GM12892 (cell line): ENCODE measurements at regions not wholly inside any gene's neighbourhood (a gene's known extent, or its start where the extent isn't known, plus 50 kb on each side); places are given as distances from the start of the nearest gene placed in this dataset.

Experiments used
- DNase-seq: peaks from one replicate; pipeline ENCODE4 v3.0.0; 2011; ENCODE audit not compliant: insufficient read length
- FAIRE-seq: peaks from 2 replicates; lab custom pipeline; 2011; peaks lifted over from hg19 to GRCh38; lab: Jason Lieb, UNC
- POLR2A ChIP-seq: IDR thresholded peaks from 2 replicates; pipeline ENCODE4 v1.6.1; 2011; ENCODE audit warnings: low read depth, low read length, control low read depth
- POLR2AphosphoS5 ChIP-seq: IDR thresholded peaks from 2 replicates; pipeline ENCODE4 v1.6.1; 2011; ENCODE audit warnings: low read depth, low read length, control low read depth
- TAF1 ChIP-seq: IDR thresholded peaks from 2 replicates; pipeline ENCODE4 v1.6.1; 2011; ENCODE audit warnings: low read depth, mild to moderate bottlenecking, control low read depth, low read length, borderline replicate concordance

DNA sequence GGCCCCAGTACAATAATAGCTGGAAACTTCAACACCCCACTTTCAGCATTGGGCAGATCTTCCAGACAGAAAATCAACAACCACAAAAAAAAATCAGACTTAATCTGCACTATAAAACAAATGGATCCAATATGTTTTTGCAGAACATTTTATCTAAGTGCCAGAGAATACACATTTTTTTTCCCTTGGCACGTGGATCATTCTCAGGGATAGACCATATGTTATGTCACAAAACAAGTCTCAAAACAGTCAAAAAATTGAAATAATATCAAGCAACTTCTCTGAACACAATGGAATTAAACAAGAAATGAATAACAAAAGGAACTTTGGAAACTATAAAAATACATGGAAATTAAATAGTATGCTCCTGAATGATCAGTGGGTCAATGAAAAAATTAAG lies 576.3 kb downstream of the PCDH19 start:
- FAIRE-seq (no peak), DNase-seq (no peak)
- no peak for TF ChIP-seq POLR2AphosphoS5
- TF ChIP-seq POLR2A = no peak
- no peak for TF ChIP-seq TAF1

DNA sequence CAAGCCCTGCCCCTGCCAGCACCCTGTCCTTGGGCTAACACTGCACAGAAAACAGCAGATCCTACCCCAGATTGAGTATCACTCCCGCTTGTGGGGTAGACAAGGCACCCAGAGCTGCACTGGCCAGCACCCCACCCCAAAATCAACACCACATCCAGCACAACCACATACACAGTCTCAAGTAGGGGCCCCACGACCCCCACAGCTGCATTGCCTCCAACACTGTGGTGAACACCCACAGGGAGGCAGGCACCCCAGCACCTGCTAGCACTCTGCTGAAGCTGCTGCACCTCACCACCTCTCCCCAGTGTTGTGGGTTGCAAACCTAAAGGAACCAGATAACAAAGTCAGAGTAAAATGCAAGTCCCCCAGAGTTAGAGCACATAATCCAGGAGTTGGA lies 589.9 kb downstream of the PCDH19 start:
- DNase-seq = no peak
- TF ChIP-seq TAF1 (no peak), POLR2AphosphoS5 (no peak), POLR2A (no peak)
- FAIRE-seq = no peak

GRCh38 chrX:99800016-99800415 lies 610.1 kb downstream of the PCDH19 start:
- FAIRE-seq (no peak), DNase-seq (no peak)
- TF ChIP-seq POLR2AphosphoS5 = no peak
- TF ChIP-seq TAF1 = no peak
- TF ChIP-seq POLR2A = no peak

DNA sequence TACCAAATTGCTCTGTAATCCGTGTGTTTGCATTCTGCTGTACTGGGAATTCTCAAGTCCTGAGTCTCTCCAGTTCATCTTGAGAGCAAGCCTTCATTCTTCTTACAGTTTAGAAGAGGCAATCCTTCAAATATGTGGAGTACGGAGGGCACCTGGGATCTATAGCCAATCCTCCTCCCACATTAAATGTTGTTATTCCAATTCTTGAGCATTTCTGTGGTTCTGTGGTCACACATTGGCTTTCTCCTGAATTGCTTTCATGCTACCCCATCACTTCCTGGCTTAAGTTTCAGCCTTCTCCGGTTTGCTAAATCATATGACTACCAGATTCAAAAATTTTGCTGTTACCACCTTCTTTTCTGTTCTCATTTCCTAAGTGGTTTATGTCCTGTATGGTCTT lies 611.1 kb downstream of the PCDH19 start:
- no peak for DNase-seq

GRCh38 chrX:99795495-99795894 lies 614.6 kb downstream of the PCDH19 start:
- FAIRE-seq (peak; percentile 68), DNase-seq (no peak)
- TF ChIP-seq TAF1 = no peak
- no peak for TF ChIP-seq POLR2A
- no peak for TF ChIP-seq POLR2AphosphoS5

More for the DNA sequence above, 611.1 kb downstream of the PCDH19 start:
- TF ChIP-seq TAF1 (no peak), POLR2AphosphoS5 (no peak), POLR2A (no peak)
- no peak for FAIRE-seq

DNA sequence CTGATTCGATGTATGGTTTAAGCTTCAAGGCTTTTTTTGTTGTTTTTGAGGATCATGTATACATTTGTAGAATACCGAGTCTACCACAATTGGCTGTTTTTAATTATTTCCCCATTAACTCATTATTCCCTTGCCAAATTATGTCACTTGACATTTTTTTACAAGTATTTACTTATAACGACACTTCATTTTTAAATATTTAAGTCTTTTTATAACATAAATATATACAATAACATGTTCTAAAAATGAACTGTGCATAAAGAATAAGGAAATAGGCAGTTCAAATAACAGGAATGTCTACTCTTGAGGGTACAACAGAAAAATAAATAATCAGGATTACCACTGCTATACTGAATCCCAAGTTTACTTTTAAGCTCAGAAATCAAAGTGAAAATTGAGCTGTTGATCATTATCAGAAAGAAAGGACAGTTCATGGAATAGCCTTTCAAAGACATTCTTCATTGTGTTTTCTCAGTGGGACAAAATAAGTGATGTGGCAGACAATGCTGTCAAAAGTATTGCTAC lies 627.5 kb downstream of the PCDH19 start:
- no peak for DNase-seq
- TF ChIP-seq POLR2A = no peak
- TF ChIP-seq POLR2AphosphoS5 = no peak
- TF ChIP-seq TAF1 = no peak
- FAIRE-seq = no peak

DNA sequence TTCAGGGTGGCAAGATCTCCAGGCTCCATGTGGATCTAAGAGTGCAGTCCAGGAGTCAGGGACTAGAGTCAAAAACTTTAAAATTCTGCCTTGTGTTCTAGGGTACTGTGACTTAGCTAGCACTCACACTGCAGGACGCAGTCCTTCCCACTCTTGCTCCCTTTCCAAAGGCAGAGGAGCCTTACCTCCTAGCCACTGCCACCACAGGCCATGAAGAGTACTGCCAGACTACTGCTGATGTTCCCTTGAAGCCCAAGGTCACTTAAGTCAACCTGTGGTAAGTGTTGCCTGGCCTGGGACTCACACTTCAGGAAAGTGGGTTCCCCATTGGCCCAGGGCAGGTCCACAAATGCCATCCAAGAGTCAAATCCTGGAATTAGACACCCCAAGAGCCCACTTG lies 632.2 kb downstream of the PCDH19 start:
- FAIRE-seq (no peak), DNase-seq (no peak)
- no peak for TF ChIP-seq POLR2A
- no peak for TF ChIP-seq TAF1
- TF ChIP-seq POLR2AphosphoS5 = no peak

GRCh38 chrX:99761731-99762130 lies 648.3 kb downstream of the PCDH19 start:
- DNase-seq (no peak), FAIRE-seq (no peak)
- TF ChIP-seq POLR2A (no peak), POLR2AphosphoS5 (no peak), TAF1 (no peak)

DNA sequence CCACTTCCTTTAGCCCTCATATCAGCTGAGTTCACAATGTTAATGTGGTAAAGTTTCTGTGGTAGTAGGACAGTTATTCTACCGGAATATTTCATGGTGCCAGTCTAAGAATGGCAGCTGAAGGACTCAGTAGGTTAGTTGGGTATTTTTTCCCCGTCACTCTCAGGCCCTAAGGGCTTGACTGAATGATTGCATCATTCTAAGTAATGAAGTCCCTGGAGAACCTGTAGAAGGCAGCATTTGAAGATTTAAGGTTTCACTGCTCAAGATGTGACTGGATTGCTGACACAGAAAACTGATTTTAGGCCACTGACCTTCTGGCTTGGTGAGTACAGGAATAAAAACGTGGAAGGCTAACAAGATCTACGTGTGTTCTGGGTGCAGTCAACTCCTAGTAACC lies 657.3 kb downstream of the PCDH19 start:
- FAIRE-seq (no peak), DNase-seq (no peak)
- no peak for TF ChIP-seq POLR2A
- TF ChIP-seq TAF1 = no peak
- TF ChIP-seq POLR2AphosphoS5 = no peak

- no peak for DNase-seq
- FAIRE-seq = no peak
- TF ChIP-seq POLR2A (no peak), TAF1 (no peak)
Observed at GRCh38 chrX:99750721-99751120, 659.4 kb downstream of the PCDH19 start.

GRCh38 chrX:99722094-99722493 lies 688.0 kb downstream of the PCDH19 start:
- FAIRE-seq (no peak), DNase-seq (no peak)
- TF ChIP-seq POLR2AphosphoS5 (no peak), TAF1 (no peak), POLR2A (no peak)

DNA sequence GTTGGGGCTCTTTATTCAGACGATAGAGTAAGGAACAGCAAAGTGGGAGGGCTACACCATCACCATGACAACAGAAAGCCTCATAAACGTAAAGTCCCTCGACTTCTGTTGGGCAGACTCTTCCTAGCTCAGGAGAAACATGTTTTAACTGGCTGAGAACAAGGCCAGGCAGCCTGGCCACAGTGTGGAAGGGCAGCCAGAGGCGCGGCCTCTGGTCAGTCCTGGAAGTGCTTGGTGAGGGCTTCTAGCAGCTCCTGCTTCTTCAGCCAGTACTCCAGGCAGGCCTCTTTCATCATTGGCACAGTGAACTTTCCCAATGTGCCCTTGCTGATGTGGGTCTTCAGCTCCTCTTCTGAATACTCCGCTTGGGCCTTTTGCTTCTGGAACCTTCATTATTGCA lies 690.9 kb downstream of the PCDH19 start:
- DNase-seq (no peak), FAIRE-seq (no peak)
- TF ChIP-seq TAF1 = no peak

DNA sequence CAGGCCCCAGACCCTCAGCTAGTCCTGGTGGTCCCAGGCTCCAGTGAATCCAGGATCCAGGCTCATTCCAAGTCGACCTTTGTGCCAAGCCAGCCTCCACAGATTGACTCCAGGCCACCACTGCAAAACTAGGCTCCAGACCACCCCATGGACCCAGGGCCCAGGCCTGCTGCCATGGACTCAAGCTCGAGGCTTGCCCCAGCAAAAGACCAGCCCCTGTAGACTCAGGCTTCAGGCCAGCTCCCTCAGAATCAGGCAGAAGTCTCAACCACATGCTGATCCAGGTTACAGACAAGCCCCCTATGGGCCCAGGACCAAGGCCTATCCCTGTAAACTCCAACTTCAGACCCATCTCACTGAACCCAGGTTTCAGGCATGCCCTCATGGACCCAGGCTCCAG lies 692.4 kb downstream of the PCDH19 start:
- no peak for FAIRE-seq
- no peak for TF ChIP-seq POLR2AphosphoS5
- no peak for TF ChIP-seq TAF1
- no peak for TF ChIP-seq POLR2A
- DNase-seq = no peak

DNA sequence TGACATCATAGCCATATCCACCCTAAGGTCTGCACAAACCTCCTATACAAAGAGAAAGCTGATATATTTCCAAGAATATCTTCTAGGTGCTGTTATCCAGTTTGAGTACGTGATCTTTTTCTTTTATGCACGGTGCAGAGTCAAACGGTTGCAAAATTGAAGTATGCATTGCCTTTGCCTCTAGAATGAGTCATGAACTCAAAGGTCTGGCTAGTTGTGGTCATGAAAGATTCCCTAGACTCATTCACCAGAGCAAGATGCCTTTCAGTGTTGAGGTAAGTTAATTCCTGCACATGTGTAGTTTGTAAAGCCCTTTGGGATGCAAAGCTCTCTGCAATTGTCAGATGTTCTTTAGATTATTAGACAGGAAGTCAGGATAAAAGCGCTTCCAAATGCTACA lies 704.4 kb downstream of the PCDH19 start:
- no peak for TF ChIP-seq TAF1
- no peak for TF ChIP-seq POLR2AphosphoS5
- no peak for TF ChIP-seq POLR2A
- no peak for DNase-seq
- no peak for FAIRE-seq
